Testis (tissue), 2 donors: ENCODE measurements at regions not wholly inside any gene's neighbourhood (a gene's known extent, or its start where the extent isn't known, plus 50 kb on each side); places are given as distances from the start of the nearest gene placed in this dataset.

ENCODE experiments used
- DNase-seq: peaks from one replicate; pipeline ENCODE4 v3.0.0-alpha.2; 2019
- H3K27ac ChIP-seq, 2 donors: fragments of 200-600 bp; sonication (generic); one replicate each; pipeline ENCODE4 v1.5.1; 2019
- H3K27me3 ChIP-seq: fragments of 200-600 bp; sonication (generic); one replicate; pipeline ENCODE4 v1.5.1; 2019
- H3K36me3 ChIP-seq: fragments of 200-600 bp; sonication (generic); one replicate; pipeline ENCODE4 v1.5.1; 2017; ENCODE audit warnings: low read depth; ENCODE audit errors: missing control alignments
- H3K4me1 ChIP-seq: fragments of 200-600 bp; sonication (generic); one replicate; pipeline ENCODE4 v1.5.1; 2019
- H3K4me3 ChIP-seq, 2 donors: fragments of 200-600 bp; sonication (generic); one replicate each; pipeline ENCODE4 v1.5.1; 2017 to 2019
- H3K9me3 ChIP-seq: fragments of 200-600 bp; sonication (generic); one replicate; pipeline ENCODE4 v1.5.1; 2017
- CTCF ChIP-seq, 3 experiments: fragments of 450-650 bp in 2 of 3; fragments of 200-600 bp in 1 of 3; sonication (generic) in 1 of 3; IDR thresholded peaks; one replicate each; pipeline ENCODE4 v1.5.1; 2016 to 2019; ENCODE audit warnings: antibody characterized with exemption in 3 of 3, mild to moderate bottlenecking in 2 of 3, moderate library complexity in 1 of 3
- POLR2A ChIP-seq: fragments of 450-650 bp; IDR thresholded peaks from one replicate; pipeline ENCODE4 v1.6.1; 2017; ENCODE audit warnings: antibody characterized with exemption, mild to moderate bottlenecking, moderate library complexity
- WGBS, 2 donors: methylation state at CpG; one replicate each; pipeline ENCODE4 v1.1.5; 2018; 5-methylcytosine and 5-hydroxymethylcytosine counted together
- intact Hi-C: fragments of 100-400 bp; cut with DNase I; formaldehyde crosslinking; loops from one replicate; pipeline ENCODE4 v1.15.1; 2023; ENCODE audit warnings: low total_unique reads

- Histone ChIP-seq H3K4me3 (no peak overlapping the region), H3K27ac (no peak overlapping the region), H3K27me3 (no peaks in the 10 kb centered on the region), H3K9me3 (no peaks in the 10 kb centered on the region), H3K36me3 (no peaks in the 10 kb centered on the region), H3K4me1 (no peaks in the 10 kb centered on the region)
- intact Hi-C loops = no loop called here
- TF ChIP-seq POLR2A (no peak), CTCF (IDR thresholded peaks at IDR 0.05) (no peak)
- DNase-seq = no peak
- WGBS, 2 donors = 82 to 85% methylated on average over 2 of the region's 2 CpGs
Measured at GRCh38 chr1:195501118-195501517, 1107.1 kb downstream of the KCNT2 start.

GRCh38 chr1:195495720-195496635 is 1112.3 kb downstream of the KCNT2 start:
- Histone ChIP-seq H3K9me3 (no peaks in the 10 kb centered on the region), H3K27me3 (no peaks in the 10 kb centered on the region), H3K27ac (no peak overlapping the region), H3K36me3 (no peaks in the 10 kb centered on the region), H3K4me3 (no peak overlapping the region), H3K4me1 (no peaks in the 10 kb centered on the region)
- intact Hi-C loops = no loop called here
- no peak for DNase-seq
- WGBS, 2 donors = 71 to 85% methylated on average over 5 of the region's 5 CpGs
- TF ChIP-seq CTCF (IDR thresholded peaks at IDR 0.05) = no peak
- no peak for TF ChIP-seq POLR2A

DNA sequence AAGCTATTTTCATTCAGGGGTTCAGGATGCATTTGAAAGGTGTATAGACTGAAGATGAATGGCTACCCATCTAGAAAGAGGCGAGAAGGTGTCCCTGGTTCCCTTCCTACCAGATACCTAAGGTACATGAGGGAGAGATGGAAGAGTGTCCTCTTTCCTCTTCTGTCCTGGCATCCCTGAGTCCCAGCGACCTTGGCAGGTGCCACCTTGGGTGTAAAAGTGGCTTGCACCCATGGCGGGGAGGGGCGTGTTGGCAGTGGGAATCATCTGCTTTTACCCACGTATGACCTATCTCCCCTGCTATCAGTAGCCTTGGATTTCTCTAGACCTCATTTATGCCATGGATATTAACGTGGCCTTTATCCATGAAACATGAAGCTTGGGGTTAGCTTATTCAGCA is 1126.1 kb downstream of the KCNT2 start:
- no peak overlapping the region for H3K27ac ChIP-seq

DNA sequence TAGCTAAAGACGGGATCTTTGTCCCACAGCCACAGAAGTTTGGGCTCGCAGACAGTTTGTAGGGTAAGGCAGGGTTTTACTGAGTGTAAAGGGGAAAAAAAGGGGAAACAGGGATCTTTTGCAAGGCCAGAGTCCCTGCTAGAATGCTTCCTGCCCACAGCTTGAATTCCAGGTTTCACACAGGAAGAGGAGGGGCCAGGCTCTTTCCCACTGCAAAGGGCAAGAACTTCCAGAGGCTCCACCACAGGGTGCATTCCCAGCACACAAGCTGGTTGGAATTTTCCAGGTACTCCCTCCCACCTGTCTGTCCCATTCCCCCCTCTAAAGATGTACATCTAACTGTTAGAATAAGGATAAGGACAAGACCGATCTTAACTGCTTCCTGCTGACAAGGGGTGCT is 1126.9 kb downstream of the KCNT2 start:
- Histone ChIP-seq H3K36me3 (no peaks in the 10 kb centered on the region), H3K4me1 (no peaks in the 10 kb centered on the region), H3K4me3 (no peak overlapping the region), H3K27me3 (no peaks in the 10 kb centered on the region), H3K9me3 (no peaks in the 10 kb centered on the region), H3K27ac (no peak overlapping the region)
- WGBS, 2 donors = 66 to 69% methylated on average over 3 of the region's 3 CpGs
- no peak for TF ChIP-seq POLR2A
- TF ChIP-seq CTCF (IDR thresholded peaks at IDR 0.05) = no peak
- intact Hi-C loops = no loop called here
- DNase-seq = no peak

More for the DNA sequence above, 1126.1 kb downstream of the KCNT2 start:
- Histone ChIP-seq H3K27me3 (no peaks in the 10 kb centered on the region), H3K4me3 (no peak overlapping the region), H3K36me3 (no peaks in the 10 kb centered on the region), H3K9me3 (no peaks in the 10 kb centered on the region), H3K4me1 (no peaks in the 10 kb centered on the region)
- 82 to 85% methylated on average over 6 of the region's 6 CpGs for WGBS, 2 donors
- TF ChIP-seq POLR2A = no peak
- TF ChIP-seq CTCF (IDR thresholded peaks at IDR 0.05) = no peak
- intact Hi-C loops = no loop called here
- DNase-seq = no peak

DNA sequence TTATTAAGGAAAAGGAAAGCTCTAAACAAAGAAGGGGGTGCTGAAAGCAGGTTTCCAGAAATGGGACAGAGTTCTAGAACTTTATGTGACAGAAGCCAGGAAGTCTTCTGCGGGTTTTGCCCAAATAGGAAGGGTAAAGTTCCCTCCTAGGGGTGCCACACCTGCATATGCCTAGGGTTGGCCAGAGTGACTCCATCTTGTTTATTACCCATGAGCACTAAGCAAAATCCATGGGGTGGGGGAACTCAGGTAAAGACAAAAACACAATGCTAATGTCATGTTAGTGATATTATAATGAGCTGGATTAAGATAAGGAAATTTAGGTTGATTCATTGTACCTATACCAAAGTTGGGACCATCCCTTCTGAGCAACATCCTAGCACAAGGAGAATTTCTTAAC is 1132.7 kb downstream of the KCNT2 start:
- Histone ChIP-seq H3K9me3 (no peaks in the 10 kb centered on the region), H3K27ac (no peak overlapping the region), H3K36me3 (no peaks in the 10 kb centered on the region), H3K4me1 (no peaks in the 10 kb centered on the region), H3K27me3 (no peaks in the 10 kb centered on the region), H3K4me3 (no peak overlapping the region)
- WGBS, 2 donors = 92 to 96% methylated on average over 1 of the region's 1 CpG
- no peak for TF ChIP-seq POLR2A
- TF ChIP-seq CTCF (IDR thresholded peaks at IDR 0.05) = no peak
- intact Hi-C loops = no loop called here
- no peak for DNase-seq
